ENCODE measurements at regions not wholly inside any gene's neighbourhood (a gene's known extent, or its start where the extent isn't known, plus 50 kb on each side); places are given as distances from the start of the nearest gene placed in this dataset.

DNA sequence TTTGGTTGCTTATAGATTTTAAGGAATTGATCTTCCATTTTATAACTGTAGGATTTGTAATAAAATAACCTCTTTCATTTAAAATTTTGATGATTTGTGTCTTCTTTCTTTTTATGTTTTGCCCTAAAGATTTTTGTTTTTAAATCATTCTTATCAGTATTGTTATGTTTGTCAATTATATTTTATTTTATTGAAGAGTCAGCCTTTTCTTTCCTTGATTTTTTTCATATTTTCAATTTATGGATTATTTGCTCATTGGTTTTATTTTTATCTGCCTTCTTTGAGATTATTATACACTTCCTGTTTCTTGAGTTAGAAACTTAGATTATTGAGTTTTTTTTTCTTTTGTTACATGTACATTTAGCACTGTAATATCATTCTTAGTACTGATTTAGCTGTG lies 233.4 kb upstream of the BRINP3 start:
- no peak for DNase-seq (ENCODE audit: low spot score in 2 of 2)
- no peaks in the 10 kb centered on the region for H3K27me3 ChIP-seq
- H3K9me3 ChIP-seq, result no peaks in the 10 kb centered on the region
- no peak overlapping the region for H3K4me3 ChIP-seq
- no peaks in the 10 kb centered on the region for H3K36me3 ChIP-seq
- H3K27ac ChIP-seq, result no peak overlapping the region
- TF ChIP-seq, protein P1, sequence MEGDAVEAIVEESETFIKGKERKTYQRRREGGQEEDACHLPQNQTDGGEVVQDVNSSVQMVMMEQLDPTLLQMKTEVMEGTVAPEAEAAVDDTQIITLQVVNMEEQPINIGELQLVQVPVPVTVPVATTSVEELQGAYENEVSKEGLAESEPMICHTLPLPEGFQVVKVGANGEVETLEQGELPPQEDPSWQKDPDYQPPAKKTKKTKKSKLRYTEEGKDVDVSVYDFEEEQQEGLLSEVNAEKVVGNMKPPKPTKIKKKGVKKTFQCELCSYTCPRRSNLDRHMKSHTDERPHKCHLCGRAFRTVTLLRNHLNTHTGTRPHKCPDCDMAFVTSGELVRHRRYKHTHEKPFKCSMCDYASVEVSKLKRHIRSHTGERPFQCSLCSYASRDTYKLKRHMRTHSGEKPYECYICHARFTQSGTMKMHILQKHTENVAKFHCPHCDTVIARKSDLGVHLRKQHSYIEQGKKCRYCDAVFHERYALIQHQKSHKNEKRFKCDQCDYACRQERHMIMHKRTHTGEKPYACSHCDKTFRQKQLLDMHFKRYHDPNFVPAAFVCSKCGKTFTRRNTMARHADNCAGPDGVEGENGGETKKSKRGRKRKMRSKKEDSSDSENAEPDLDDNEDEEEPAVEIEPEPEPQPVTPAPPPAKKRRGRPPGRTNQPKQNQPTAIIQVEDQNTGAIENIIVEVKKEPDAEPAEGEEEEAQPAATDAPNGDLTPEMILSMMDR (IDR thresholded peaks at IDR 0.05), result no peak
- TF ChIP-seq POLR2AphosphoS5 (IDR thresholded peaks at IDR 0.05), result no peak
- no peak for TF ChIP-seq POLR2A (IDR thresholded peaks at IDR 0.05)
- no peak for TF ChIP-seq EP300 (IDR thresholded peaks at IDR 0.05)
- no peaks in the 10 kb centered on the region for H3K4me1 ChIP-seq

DNA sequence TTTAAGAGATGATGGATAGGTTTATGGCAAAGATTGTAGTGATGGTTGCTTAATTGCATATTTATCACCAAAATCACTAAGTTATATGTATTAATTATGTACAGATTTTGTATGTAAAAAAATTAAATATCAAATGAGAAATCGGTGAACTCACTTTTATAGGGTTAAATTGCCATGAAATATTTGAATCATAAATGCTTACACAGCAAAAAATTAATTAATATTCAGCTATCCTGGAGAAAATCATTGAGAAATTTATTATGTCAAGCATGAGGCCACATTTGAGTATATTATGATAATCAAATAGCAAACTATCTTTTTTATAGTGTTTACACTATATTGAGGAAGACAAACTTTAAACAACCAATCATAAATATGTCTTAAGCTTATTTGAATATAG lies 239.4 kb upstream of the BRINP3 start:
- Histone ChIP-seq H3K27ac (no peak overlapping the region), H3K36me3 (no peaks in the 10 kb centered on the region), H3K4me1 (no peaks in the 10 kb centered on the region), H3K27me3 (no peaks in the 10 kb centered on the region), H3K9me3 (no peaks in the 10 kb centered on the region), H3K4me3 (no peak overlapping the region)
- 49% methylated on average over 1 of the region's 1 CpG for WGBS
- no peak for DNase-seq (ENCODE audit: low spot score in 2 of 2)
- TF ChIP-seq POLR2A (IDR thresholded peaks at IDR 0.05) (no peak), EP300 (IDR thresholded peaks at IDR 0.05) (no peak), POLR2AphosphoS5 (IDR thresholded peaks at IDR 0.05) (no peak)
- TF ChIP-seq, protein P1 (IDR thresholded peaks at IDR 0.05), result no peak

DNA sequence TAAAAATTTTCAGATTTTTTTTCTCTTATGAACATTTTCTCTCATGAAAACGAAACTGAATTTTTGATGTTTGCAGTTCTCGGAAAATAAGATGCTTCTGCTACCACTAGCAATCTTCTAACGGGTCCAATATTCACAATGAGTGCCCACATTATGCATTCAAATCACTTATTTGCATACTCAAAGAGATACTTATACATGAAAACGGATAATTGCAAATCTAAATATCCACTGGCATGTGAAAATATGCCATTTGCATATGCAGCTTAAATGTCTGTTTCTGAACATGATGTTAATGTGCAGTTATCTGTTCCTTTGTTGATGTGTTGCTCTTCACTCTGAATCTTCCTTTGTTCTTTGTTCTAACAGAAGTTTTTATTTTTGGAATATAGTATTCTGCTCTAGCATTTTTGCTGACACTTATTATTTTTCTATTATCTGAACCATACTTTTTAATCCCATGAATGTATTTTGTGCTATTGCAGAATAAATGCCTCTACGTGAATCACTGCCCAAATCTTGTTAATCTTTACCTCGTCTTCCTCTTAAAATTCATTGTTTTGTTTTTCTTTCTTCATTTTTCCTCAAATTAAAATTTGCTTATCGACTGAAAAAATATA lies 259.4 kb upstream of the BRINP3 start:
- Histone ChIP-seq H3K9me3 (no peaks in the 10 kb centered on the region), H3K27me3 (no peaks in the 10 kb centered on the region), H3K4me3 (no peak overlapping the region), H3K36me3 (no peaks in the 10 kb centered on the region), H3K4me1 (no peaks in the 10 kb centered on the region), H3K27ac (no peak overlapping the region)
- no peak for TF ChIP-seq POLR2AphosphoS5 (IDR thresholded peaks at IDR 0.05)
- no peak for TF ChIP-seq EP300 (IDR thresholded peaks at IDR 0.05)
- no peak for TF ChIP-seq POLR2A (IDR thresholded peaks at IDR 0.05)
- TF ChIP-seq, protein P1 (IDR thresholded peaks at IDR 0.05), result no peak
- WGBS, result 77% methylated on average over 7 of the region's 7 CpGs
- DNase-seq (ENCODE audit: low spot score in 2 of 2), result no peak

DNA sequence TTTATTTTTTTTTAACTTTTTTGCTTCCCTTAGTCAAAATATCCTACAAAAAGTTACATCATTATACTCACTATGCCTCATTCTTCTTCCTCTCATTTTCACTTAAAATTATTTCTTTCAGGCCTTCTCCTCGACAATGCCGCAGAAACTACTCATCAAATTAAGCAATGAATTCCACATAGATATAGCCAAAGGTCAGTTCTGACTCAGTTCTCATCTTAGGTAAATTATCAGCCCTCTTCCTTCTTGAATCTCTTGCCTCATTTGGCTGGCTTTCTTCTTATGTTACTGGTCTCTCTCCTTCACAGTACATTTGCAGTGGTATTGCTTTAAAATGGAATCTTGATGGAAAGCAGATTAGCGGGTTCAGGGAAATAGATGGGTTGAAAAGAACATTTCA lies 260.7 kb upstream of the BRINP3 start:
- 92% methylated on average over 3 of the region's 3 CpGs for WGBS
- Histone ChIP-seq H3K36me3 (no peaks in the 10 kb centered on the region), H3K4me1 (no peaks in the 10 kb centered on the region), H3K27ac (no peak overlapping the region), H3K9me3 (no peaks in the 10 kb centered on the region), H3K4me3 (no peak overlapping the region), H3K27me3 (no peaks in the 10 kb centered on the region)
- no peak for DNase-seq (ENCODE audit: low spot score in 2 of 2)
- TF ChIP-seq POLR2AphosphoS5 (IDR thresholded peaks at IDR 0.05) (no peak), EP300 (IDR thresholded peaks at IDR 0.05) (no peak), POLR2A (IDR thresholded peaks at IDR 0.05) (no peak)
- TF ChIP-seq, protein P1 (IDR thresholded peaks at IDR 0.05), result no peak

DNA sequence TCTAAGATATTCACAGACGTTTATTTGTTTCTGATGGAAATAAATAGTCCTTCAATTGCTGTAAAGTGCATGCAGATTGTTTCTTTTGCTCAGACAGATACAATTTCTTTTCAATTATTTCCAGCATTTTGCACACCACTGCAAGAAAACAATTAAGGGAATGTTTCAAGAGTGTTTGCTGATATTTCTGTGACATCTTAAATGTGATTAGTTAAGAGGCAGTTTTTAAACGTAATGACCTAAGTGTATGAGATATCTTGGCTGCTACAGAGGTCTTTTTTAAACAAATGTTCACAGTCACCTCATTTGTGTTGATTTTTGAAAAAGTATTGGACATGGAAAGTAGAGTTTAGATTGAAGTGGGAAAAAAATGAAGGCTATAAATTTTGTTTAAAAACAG lies 262.3 kb upstream of the BRINP3 start:
- Histone ChIP-seq H3K27ac (no peak overlapping the region), H3K4me3 (no peak overlapping the region), H3K4me1 (no peaks in the 10 kb centered on the region), H3K36me3 (no peaks in the 10 kb centered on the region), H3K9me3 (no peaks in the 10 kb centered on the region), H3K27me3 (no peaks in the 10 kb centered on the region)
- 41% methylated on average over 2 of the region's 2 CpGs for WGBS
- no peak for TF ChIP-seq POLR2A (IDR thresholded peaks at IDR 0.05)
- TF ChIP-seq, protein P1 (IDR thresholded peaks at IDR 0.05), result no peak
- no peak for TF ChIP-seq EP300 (IDR thresholded peaks at IDR 0.05)
- no peak for TF ChIP-seq POLR2AphosphoS5 (IDR thresholded peaks at IDR 0.05)
- DNase-seq (ENCODE audit: low spot score in 2 of 2), result no peak

All from suprapubic skin (tissue), 4 donors.